ENCODE measurements at regions not wholly inside any gene's neighbourhood (a gene's known extent, or its start where the extent isn't known, plus 50 kb on each side); places are given as distances from the start of the nearest gene placed in this dataset.

- no peak for TF ChIP-seq CTCF (IDR thresholded peaks at IDR 0.05; ENCODE audit: insufficient read depth, low read length, poor library complexity, severe bottlenecking)
- no peak for TF ChIP-seq EZH2phosphoT487 (conservative IDR thresholded peaks at IDR 0.05; ENCODE audit: low read length)
These were observed 672.9 kb upstream of the CITED2 start for GRCh38 chr6:140047321-140047720.
